IMR-90 (cell line): ENCODE measurements at regions not wholly inside any gene's neighbourhood (a gene's known extent, or its start where the extent isn't known, plus 50 kb on each side); places are given as distances from the start of the nearest gene placed in this dataset.

Experiments
- ATAC-seq: fragments of 200-7000 bp; cut with Tn5 transposase; 2 replicates; pipeline ENCODE4 v1.9.1; 2020; ENCODE audit warnings: low read depth, mild to moderate bottlenecking, moderate library complexity
- BruUV-seq: library from RNA; stranded (reverse); fragments of 400-500 nt; replicated peaks from 2 replicates; lab custom pipeline; 2021; lab: Mats Ljungman, UMichigan
- CTCF ChIA-PET: fragments of 300-600 bp; formaldehyde crosslinking; extraction: SDS; loops from one replicate; lab custom pipeline; 2021; ENCODE audit warnings: antibody characterized with exemption; lab: Yijun Ruan, JAX
- POLR2A ChIA-PET: fragments of 300-600 bp; sonication (Branson Sonifier 250); formaldehyde crosslinking; loops from one replicate; lab custom pipeline; 2022; ENCODE audit warnings: antibody characterized with exemption; ENCODE audit not compliant: unreplicated experiment; lab: Charles Lee
- DNase-seq: peaks from one replicate; pipeline ENCODE4 v3.0.0; 2013
- H2AFZ ChIP-seq: replicated peaks from 2 replicates; pipeline ENCODE3; 2013; ENCODE audit warnings: low read length, mild to moderate bottlenecking; ENCODE audit not compliant: poor library complexity
- H2AK5ac ChIP-seq: 2 replicates; pipeline ENCODE4 v1.6.1; 2013; ENCODE audit warnings: low read depth, low read length, inconsistent platforms
- H2AK9ac ChIP-seq: replicated peaks from 2 replicates; pipeline ENCODE3; 2013; ENCODE audit warnings: mild to moderate bottlenecking, low read depth, low read length, moderate library complexity; ENCODE audit not compliant: poor library complexity
- H2BK120ac ChIP-seq: 2 replicates; pipeline ENCODE4 v1.6.1; 2013; ENCODE audit warnings: low read depth, low read length, inconsistent platforms
- H2BK15ac ChIP-seq: 3 replicates; pipeline ENCODE4 v1.6.1; 2013; ENCODE audit warnings: low read depth, low read length, inconsistent platforms
- H2BK20ac ChIP-seq: 2 replicates; pipeline ENCODE4 v1.6.1; 2013; ENCODE audit warnings: low read depth, mild to moderate bottlenecking, inconsistent platforms, low read length, moderate library complexity
- H2BK5ac ChIP-seq: 2 replicates; pipeline ENCODE4 v1.6.1; 2013; ENCODE audit warnings: mild to moderate bottlenecking, low read depth, low read length, inconsistent platforms; ENCODE audit not compliant: poor library complexity, severe bottlenecking
- H3K14ac ChIP-seq: replicated peaks from 2 replicates; pipeline ENCODE4 v1.6.1; 2013; ENCODE audit warnings: low read depth, low read length, inconsistent platforms
- H3K18ac ChIP-seq: 2 replicates; pipeline ENCODE4 v1.6.1; 2013; ENCODE audit warnings: low read depth, low read length, control low read depth
- H3K23ac ChIP-seq: 2 replicates; pipeline ENCODE4 v1.6.1; 2013; ENCODE audit warnings: low read depth, low read length, inconsistent platforms
- H3K27ac ChIP-seq: 2 replicates; pipeline ENCODE4 v1.5.1; 2013; ENCODE audit warnings: mild to moderate bottlenecking, control low read depth, low read length; ENCODE audit not compliant: insufficient read depth
- H3K27me3 ChIP-seq: 2 replicates; pipeline ENCODE4 v1.6.1; 2013; ENCODE audit warnings: low read length; ENCODE audit not compliant: control insufficient read depth, insufficient read depth
- H3K36me3 ChIP-seq: 2 replicates; pipeline ENCODE4 v1.6.1; 2013; ENCODE audit warnings: low read length, mixed read lengths; ENCODE audit not compliant: control insufficient read depth, insufficient read depth
- H3K4ac ChIP-seq: 2 replicates; pipeline ENCODE4 v1.6.1; 2013; ENCODE audit warnings: low read depth, low read length, inconsistent platforms
- H3K4me1 ChIP-seq: 2 replicates; pipeline ENCODE4 v1.6.1; 2013; ENCODE audit warnings: low read length, mixed read lengths; ENCODE audit not compliant: control insufficient read depth, insufficient read depth
- H3K4me2 ChIP-seq: 2 replicates; pipeline ENCODE4 v1.6.1; 2013; ENCODE audit warnings: low read depth, mild to moderate bottlenecking, control low read depth, low read length, moderate library complexity
- H3K4me3 ChIP-seq: 2 replicates; pipeline ENCODE4 v1.5.1; 2013; ENCODE audit warnings: low read depth, mild to moderate bottlenecking, control low read depth, low read length, moderate library complexity; ENCODE audit not compliant: insufficient read depth
- H3K56ac ChIP-seq: 2 replicates; pipeline ENCODE4 v1.6.1; 2013; ENCODE audit warnings: low read length, inconsistent platforms; ENCODE audit not compliant: insufficient read depth; ENCODE audit errors: extremely low read depth
- H3K79me1 ChIP-seq, 2 experiments: 2 replicates each; pipeline ENCODE4 v1.6.1; 2013; ENCODE audit warnings: low read length in 2 of 2, inconsistent platforms in 1 of 2, low read depth in 1 of 2
- H3K9ac ChIP-seq: 2 replicates; pipeline ENCODE4 v1.6.1; 2013; ENCODE audit warnings: low read depth, low read length, control low read depth
- H3K9me1 ChIP-seq: 2 replicates; pipeline ENCODE4 v1.6.1; 2013; ENCODE audit warnings: low read length, inconsistent platforms; ENCODE audit not compliant: insufficient read depth
- H3K9me3 ChIP-seq: 2 replicates; pipeline ENCODE4 v1.6.1; 2013; ENCODE audit warnings: low read length; ENCODE audit not compliant: control insufficient read depth, insufficient read depth
- H4K20me1 ChIP-seq: 2 replicates; pipeline ENCODE4 v1.6.1; 2013; ENCODE audit warnings: low read length, inconsistent platforms; ENCODE audit not compliant: insufficient read depth
- H4K5ac ChIP-seq: 2 replicates; pipeline ENCODE4 v1.6.1; 2013; ENCODE audit warnings: mild to moderate bottlenecking, low read depth, low read length, control low read depth
- H4K8ac ChIP-seq, 2 experiments: 2 replicates each; pipeline ENCODE4 v1.6.1; 2013; ENCODE audit warnings: low read depth in 2 of 2, low read length in 2 of 2, control low read depth in 1 of 2, inconsistent platforms in 1 of 2
- H4K91ac ChIP-seq: 2 replicates; pipeline ENCODE4 v1.6.1; 2013; ENCODE audit warnings: low read depth, low read length, inconsistent platforms; ENCODE audit not compliant: insufficient read depth
- BHLHE40 ChIP-seq: fragments of 150-350 bp; IDR thresholded peaks from 2 replicates; pipeline ENCODE4 v1.6.1; 2016; ENCODE audit warnings: mild to moderate bottlenecking, low read depth, low read length
- CEBPB ChIP-seq: IDR thresholded peaks from 2 replicates; pipeline ENCODE4 v1.6.1; 2012; ENCODE audit warnings: low read depth, low read length, improper control_type of control experiment
- CHD1 ChIP-seq: IDR thresholded peaks from 2 replicates; pipeline ENCODE4 v1.6.1; 2012; ENCODE audit warnings: low read depth, low read length, improper control_type of control experiment
- ELK1 ChIP-seq: fragments of 150-350 bp; IDR thresholded peaks from 2 replicates; pipeline ENCODE4 v1.6.1; 2016; ENCODE audit warnings: low read depth, mild to moderate bottlenecking, low read length, moderate library complexity, borderline replicate concordance
- FOS ChIP-seq: fragments of 150-350 bp; IDR thresholded peaks from 2 replicates; pipeline ENCODE4 v1.6.1; 2016; ENCODE audit warnings: low read depth, low read length
- MAFK ChIP-seq: IDR thresholded peaks from 2 replicates; pipeline ENCODE4 v1.6.1; 2012; ENCODE audit warnings: low read depth, low read length, improper control_type of control experiment
- MAZ ChIP-seq: IDR thresholded peaks from 2 replicates; pipeline ENCODE4 v1.6.1; 2012; ENCODE audit warnings: low read depth, mild to moderate bottlenecking, low read length, improper control_type of control experiment, moderate library complexity, borderline replicate concordance
- MXI1 ChIP-seq: IDR thresholded peaks from 2 replicates; pipeline ENCODE4 v1.6.1; 2012; ENCODE audit warnings: low read depth, mild to moderate bottlenecking, low read length, moderate library complexity, borderline replicate concordance
- NFE2L2 ChIP-seq: fragments of 150-350 bp; IDR thresholded peaks from 2 replicates; pipeline ENCODE4 v1.6.1; 2016; ENCODE audit warnings: low read depth, mild to moderate bottlenecking, low read length
- POLR2A ChIP-seq: IDR thresholded peaks from 2 replicates; pipeline ENCODE4 v1.6.1; 2012; ENCODE audit warnings: mild to moderate bottlenecking, low read depth, low read length
- RAD21 ChIP-seq: IDR thresholded peaks from 2 replicates; pipeline ENCODE4 v1.6.1; 2012; ENCODE audit warnings: low read length, improper control_type of control experiment
- RCOR1 ChIP-seq: IDR thresholded peaks from 2 replicates; pipeline ENCODE4 v1.6.1; 2012; ENCODE audit warnings: mild to moderate bottlenecking, low read length, improper control_type of control experiment; ENCODE audit not compliant: insufficient replicate concordance
- RFX5 ChIP-seq: IDR thresholded peaks from 2 replicates; pipeline ENCODE4 v1.8.0; 2012; ENCODE audit warnings: low read depth, mild to moderate bottlenecking, low read length, moderate library complexity
- SMC3 ChIP-seq: fragments of 150-350 bp; IDR thresholded peaks from 2 replicates; pipeline ENCODE4 v1.6.1; 2016; ENCODE audit warnings: low read depth, mild to moderate bottlenecking, antibody characterized with exemption, low read length, moderate library complexity
- USF2 ChIP-seq: fragments of 150-350 bp; IDR thresholded peaks from 2 replicates; pipeline ENCODE4 v1.6.1; 2017; ENCODE audit warnings: mild to moderate bottlenecking, antibody characterized with exemption, low read length, low read depth
- WGBS, 2 experiments: methylation state at CpG; one replicate each; pipeline versions ENCODE4 v1.1.5 to v1.1.7; 2013; ENCODE audit warnings: missing lambda C conversion rate in 2 of 2; ENCODE audit not compliant: insufficient read length in 1 of 2; ENCODE audit errors: extremely low coverage in 2 of 2; 5-methylcytosine and 5-hydroxymethylcytosine counted together
- dilution Hi-C: fragments of 300-500 bp; cut with HindIII; formaldehyde crosslinking; loops from one replicate; pipeline ENCODE4 v1.14.3; 2018; ENCODE audit warnings: low sequenced_read_pairs; ENCODE audit not compliant: unreplicated experiment
- in situ Hi-C: fragments of 300-500 bp; cut with MboI; formaldehyde crosslinking; loops from 3 replicates; pipeline ENCODE4 v1.14.3; 2019; ENCODE audit warnings: low sequenced_read_pairs, inconsistent platforms, mixed read lengths
- intact Hi-C: fragments of 100-400 bp; cut with micrococcal nuclease; formaldehyde crosslinking; loops from 2 replicates; pipeline ENCODE4 v1.10.0; 2022
- TF ChIP-seq, protein P1 (sequence below): conservative IDR thresholded peaks from 2 replicates; pipeline ENCODE4 v1.5.1; 2012; ENCODE audit warnings: mild to moderate bottlenecking, low read depth, low read length, improper control_type of control experiment

DNA sequence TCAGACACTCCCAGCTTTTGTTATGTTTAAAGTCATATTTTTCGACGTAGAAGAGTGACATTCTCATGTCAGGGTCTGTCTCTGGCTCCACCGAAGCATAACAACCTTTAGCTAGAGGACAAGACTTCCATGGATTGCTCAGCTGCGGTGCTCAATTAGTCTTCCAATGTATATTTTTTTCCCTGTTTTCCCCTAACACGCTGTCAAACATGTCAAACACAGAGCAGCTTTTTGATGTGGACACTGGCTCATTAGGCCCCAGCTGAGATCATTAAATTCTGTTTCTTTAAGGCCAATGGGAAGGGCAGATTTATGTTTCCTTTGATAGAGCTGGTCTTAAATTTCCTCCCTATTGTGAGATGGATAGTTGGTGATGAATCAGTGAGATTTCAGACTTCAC, 525.4 kb downstream of the PIK3C3 start:
- H4K8ac ChIP-seq, result no peak overlapping the region
- no peak overlapping the region for H2AFZ ChIP-seq
- no peaks in the 10 kb centered on the region for H3K79me1 ChIP-seq
- H3K18ac ChIP-seq, result no peak overlapping the region
- H3K56ac ChIP-seq, result no peak overlapping the region
- H2BK5ac ChIP-seq, result no peak overlapping the region
- no peak overlapping the region for H2BK120ac ChIP-seq
- H3K4ac ChIP-seq, result no peak overlapping the region
- H3K36me3 ChIP-seq, result no peaks in the 10 kb centered on the region
- H3K23ac ChIP-seq, result no peak overlapping the region
- H3K4me2 ChIP-seq, result no peak overlapping the region
- H3K27me3 ChIP-seq, result no peaks in the 10 kb centered on the region
- 0% methylated on average over 1 of the region's 5 CpGs; no CpG with 5 or more reads in 1 of the 2 experiments for WGBS, 2 experiments
- no peak overlapping the region for H2AK5ac ChIP-seq
- H3K9ac ChIP-seq, result no peak overlapping the region
- in situ Hi-C loops, result no loop called here
- no peak for DNase-seq
- dilution Hi-C loops, result no loop called here
- no peak overlapping the region for H2BK15ac ChIP-seq
- no peaks in the 10 kb centered on the region for H4K20me1 ChIP-seq
- H2BK20ac ChIP-seq, result no peak overlapping the region
- H3K27ac ChIP-seq, result no peak overlapping the region
- ATAC-seq, result no peak
- ChIA-PET CTCF (no interaction called here), POLR2A (no interaction called here)
- no TSS peak for BruUV-seq
- no peak overlapping the region for H4K5ac ChIP-seq
- H3K4me1 ChIP-seq, result no peaks in the 10 kb centered on the region
- no peak overlapping the region for H2AK9ac ChIP-seq
- H3K14ac ChIP-seq, result no peak overlapping the region
- H3K9me1 ChIP-seq, result no peaks in the 10 kb centered on the region
- intact Hi-C loops, result no loop called here
- peaks cover 4% of the 10 kb centered on the region for H3K9me3 ChIP-seq
- no peak overlapping the region for H3K4me3 ChIP-seq
- no peak for TF ChIP-seq RFX5
- no peak for TF ChIP-seq RCOR1
- TF ChIP-seq RAD21, result no peak
- TF ChIP-seq MXI1, result no peak
- TF ChIP-seq MAZ, result no peak
- TF ChIP-seq MAFK, result no peak
- no peak for TF ChIP-seq POLR2A
- no peak for TF ChIP-seq FOS
- no peak for TF ChIP-seq NFE2L2
- TF ChIP-seq ELK1, result no peak
- no peak for TF ChIP-seq SMC3
- TF ChIP-seq CHD1, result no peak
- no peak for TF ChIP-seq CEBPB
- no peak for TF ChIP-seq USF2
- TF ChIP-seq, protein P1, sequence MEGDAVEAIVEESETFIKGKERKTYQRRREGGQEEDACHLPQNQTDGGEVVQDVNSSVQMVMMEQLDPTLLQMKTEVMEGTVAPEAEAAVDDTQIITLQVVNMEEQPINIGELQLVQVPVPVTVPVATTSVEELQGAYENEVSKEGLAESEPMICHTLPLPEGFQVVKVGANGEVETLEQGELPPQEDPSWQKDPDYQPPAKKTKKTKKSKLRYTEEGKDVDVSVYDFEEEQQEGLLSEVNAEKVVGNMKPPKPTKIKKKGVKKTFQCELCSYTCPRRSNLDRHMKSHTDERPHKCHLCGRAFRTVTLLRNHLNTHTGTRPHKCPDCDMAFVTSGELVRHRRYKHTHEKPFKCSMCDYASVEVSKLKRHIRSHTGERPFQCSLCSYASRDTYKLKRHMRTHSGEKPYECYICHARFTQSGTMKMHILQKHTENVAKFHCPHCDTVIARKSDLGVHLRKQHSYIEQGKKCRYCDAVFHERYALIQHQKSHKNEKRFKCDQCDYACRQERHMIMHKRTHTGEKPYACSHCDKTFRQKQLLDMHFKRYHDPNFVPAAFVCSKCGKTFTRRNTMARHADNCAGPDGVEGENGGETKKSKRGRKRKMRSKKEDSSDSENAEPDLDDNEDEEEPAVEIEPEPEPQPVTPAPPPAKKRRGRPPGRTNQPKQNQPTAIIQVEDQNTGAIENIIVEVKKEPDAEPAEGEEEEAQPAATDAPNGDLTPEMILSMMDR, result no peak
- no peak for TF ChIP-seq BHLHE40
- no peak overlapping the region for H4K91ac ChIP-seq
